ENCODE measurements at regions not wholly inside any gene's neighbourhood (a gene's known extent, or its start where the extent isn't known, plus 50 kb on each side); places are given as distances from the start of the nearest gene placed in this dataset.
"Not testable (repeated sequence)": the region's sequence is repeated elsewhere in the genome, so short reads cannot be mapped to it uniquely, and the experiment has no call there.

DNA sequence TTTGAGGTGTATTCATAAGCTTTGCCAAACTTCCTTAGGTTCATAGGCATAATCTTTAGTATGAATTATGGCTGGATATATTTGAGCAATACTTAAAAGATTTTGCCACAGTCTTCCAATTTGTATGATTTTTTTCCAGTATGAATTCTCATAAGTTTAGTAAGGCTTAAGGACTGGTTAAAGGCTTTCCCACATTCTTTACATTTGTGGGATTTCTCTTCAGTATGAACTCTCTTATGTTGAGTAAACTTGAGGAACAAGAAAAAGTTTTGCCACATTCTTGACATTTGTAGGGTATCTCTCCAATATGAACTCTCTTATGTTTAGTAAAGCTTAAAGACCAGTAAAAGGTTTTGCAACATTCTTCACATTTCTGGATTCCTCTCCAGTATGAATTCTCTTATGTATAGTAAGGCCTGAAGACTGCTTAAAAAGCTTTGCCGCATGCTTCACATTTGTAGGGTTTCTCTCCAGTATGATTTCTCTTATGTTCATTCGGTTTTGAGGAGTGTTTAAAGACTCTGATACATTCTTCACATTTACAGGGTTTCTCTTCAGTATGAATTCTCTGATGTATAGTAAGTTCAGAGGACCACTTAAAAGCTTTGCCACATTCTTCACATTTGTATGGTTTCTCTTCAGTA, 302.6 kb downstream of the ZNF33B start:
- TF ChIP-seq, protein P1, sequence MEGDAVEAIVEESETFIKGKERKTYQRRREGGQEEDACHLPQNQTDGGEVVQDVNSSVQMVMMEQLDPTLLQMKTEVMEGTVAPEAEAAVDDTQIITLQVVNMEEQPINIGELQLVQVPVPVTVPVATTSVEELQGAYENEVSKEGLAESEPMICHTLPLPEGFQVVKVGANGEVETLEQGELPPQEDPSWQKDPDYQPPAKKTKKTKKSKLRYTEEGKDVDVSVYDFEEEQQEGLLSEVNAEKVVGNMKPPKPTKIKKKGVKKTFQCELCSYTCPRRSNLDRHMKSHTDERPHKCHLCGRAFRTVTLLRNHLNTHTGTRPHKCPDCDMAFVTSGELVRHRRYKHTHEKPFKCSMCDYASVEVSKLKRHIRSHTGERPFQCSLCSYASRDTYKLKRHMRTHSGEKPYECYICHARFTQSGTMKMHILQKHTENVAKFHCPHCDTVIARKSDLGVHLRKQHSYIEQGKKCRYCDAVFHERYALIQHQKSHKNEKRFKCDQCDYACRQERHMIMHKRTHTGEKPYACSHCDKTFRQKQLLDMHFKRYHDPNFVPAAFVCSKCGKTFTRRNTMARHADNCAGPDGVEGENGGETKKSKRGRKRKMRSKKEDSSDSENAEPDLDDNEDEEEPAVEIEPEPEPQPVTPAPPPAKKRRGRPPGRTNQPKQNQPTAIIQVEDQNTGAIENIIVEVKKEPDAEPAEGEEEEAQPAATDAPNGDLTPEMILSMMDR (conservative IDR thresholded peaks at IDR 0.05): not testable (repeated sequence)
- TF ChIP-seq EZH2 (IDR thresholded peaks at IDR 0.05; ENCODE audit: low read depth): not testable (repeated sequence)

Data from PC-9 (cell line).